ENCODE measurements at regions not wholly inside any gene's neighbourhood (a gene's known extent, or its start where the extent isn't known, plus 50 kb on each side); places are given as distances from the start of the nearest gene placed in this dataset.
A peak's percentile ranks its signal among the peaks of the same experiment; 100 is the strongest.

- DNase-seq: no peak
These were observed 242.8 kb upstream of the RBMS1 start for GRCh38 chr2:160736148-160737028.

- DNase-seq: no peak
These were observed 243.6 kb upstream of the RBMS1 start for GRCh38 chr2:160737247-160737646.

DNA sequence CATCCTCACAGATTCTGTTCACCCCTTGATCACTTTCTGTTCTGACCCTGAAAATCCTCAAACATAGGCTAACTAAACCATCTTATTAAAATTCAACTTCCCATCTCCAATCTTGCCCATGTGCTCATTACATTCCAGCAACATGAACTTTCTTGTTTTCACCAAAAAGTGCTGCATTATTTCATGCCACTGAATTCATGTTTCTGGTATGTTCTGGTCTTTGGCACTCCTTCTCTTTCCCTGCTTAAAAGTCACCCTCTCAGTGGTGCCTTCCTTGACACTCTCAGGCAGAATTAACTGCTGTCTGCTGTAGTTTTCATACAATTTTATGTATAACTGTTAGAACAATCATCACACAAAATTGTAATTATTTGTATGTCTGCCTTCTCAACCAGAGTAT lies 247.7 kb upstream of the RBMS1 start:
- no peak for DNase-seq

DNA sequence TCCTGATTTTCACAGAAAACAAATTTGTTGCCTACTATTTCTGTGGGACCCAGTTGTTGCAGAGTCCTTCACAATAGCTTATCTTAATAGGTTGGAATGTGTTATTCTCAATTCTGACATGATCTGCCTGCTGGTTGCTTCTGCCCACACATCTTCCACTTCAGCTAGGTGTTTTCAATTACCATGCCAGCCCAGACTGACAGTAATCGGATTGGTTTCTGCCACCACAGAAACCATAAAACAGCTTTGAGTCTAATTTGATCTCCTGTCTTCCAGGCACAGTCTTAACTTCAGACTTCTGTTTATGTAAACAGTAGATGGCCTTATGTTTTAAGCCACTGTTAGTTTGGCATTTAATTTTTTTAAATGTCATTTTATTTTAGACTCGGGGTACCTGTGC lies 248.2 kb upstream of the RBMS1 start:
- DNase-seq: no peak

DNA sequence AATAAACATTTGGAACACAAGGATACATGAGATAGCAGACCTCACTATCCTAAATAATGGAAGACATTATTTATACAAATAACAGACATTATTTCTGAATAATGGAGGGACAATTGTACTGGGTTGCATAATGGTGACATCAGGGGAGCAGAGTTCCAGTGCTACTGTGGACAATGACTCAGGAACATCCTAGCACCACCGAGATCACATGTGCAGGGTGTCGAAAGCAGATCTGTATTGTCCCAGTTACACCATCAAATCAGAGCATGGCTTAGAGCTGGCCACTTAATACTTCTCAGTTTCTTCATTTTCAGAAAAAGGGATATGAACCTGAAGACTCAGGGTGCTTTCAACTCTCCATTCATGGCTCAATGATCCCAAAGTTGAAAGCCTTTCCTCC lies 249.1 kb upstream of the RBMS1 start:
- no peak for DNase-seq

GRCh38 chr2:160747501-160748170 lies 254.0 kb upstream of the RBMS1 start:
- DNase-seq: peak; percentile 17

GRCh38 chr2:160751021-160751420 lies 257.4 kb upstream of the RBMS1 start:
- DNase-seq: no peak

DNA sequence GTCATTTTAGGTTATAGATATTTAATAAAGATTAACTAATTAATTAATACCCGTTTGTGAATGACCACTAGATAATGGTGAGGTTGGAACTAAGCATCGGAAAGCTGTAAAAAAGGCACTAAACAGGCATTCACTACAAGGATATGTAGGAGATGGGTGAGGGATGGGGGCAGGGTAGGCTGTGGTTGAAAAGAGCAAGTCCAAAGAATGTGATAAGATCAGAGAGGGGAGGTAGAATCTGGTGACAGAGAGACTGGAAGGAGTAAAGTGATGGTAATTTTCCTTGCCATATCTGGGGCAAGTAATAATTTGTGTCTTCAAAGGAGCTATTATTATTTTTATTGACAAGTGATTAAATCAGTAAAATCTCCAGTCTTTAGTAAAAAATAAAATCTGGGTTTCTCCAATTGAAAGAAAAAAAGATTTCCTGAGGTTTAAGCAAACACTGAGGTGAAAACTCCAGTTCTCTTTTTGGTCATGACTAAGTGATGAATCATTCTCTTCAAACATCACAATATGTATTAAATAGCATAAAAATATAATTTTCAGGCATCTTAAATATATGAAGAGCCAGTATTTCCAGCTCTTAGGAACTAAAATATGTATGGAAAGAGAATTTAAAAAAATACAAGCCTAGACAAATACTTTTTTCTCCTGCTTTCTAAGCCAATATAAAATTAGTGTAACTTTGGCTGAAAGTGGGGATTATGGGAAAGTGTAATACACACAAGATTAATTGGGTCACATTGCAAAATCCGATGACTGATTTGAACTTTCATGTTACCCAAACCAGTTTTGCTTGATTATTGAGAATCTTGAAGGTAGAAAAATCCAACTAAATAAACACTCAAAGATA lies 259.1 kb upstream of the RBMS1 start:
- DNase-seq: no peak

GRCh38 chr2:160753331-160753654 lies 259.7 kb upstream of the RBMS1 start:
- no peak for DNase-seq

DNA sequence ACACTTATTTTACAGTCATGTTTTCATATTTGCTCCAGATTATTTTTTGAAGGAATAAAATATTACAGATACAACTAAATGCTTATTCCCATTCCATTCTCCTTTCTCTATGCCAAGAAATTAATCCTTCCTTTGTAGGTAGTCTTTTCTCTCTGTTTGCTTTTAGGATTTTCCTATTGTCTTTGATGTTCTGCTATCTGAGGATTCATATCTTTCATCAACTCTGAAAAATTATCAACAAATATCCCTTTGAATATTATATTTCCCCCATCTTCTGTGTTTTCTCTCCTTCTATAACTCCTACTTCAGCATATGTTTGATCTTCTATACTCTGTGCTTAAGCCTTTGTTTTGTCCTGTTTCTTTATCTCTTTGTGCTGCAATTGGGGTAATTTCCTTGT lies 260.4 kb upstream of the RBMS1 start:
- no peak for DNase-seq

DNA sequence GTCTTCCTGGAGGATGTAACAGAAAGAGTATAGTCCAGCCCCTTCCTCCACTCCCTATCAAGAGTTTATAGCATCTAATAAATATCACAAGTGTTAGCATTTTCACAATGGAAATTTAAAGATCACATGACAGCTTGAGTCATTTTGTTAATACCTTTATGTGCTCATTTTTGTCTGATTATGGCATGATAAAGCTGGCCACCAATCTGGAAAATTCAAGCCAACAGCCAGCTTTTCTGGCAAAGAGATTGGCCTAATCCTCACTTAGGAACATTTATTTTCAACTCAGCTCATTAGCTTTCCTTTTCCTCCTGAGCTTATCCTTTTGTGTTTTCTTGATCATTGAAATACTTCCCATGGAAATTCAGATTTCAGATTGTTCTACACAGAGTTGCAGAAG lies 262.9 kb upstream of the RBMS1 start:
- no peak for DNase-seq

DNA sequence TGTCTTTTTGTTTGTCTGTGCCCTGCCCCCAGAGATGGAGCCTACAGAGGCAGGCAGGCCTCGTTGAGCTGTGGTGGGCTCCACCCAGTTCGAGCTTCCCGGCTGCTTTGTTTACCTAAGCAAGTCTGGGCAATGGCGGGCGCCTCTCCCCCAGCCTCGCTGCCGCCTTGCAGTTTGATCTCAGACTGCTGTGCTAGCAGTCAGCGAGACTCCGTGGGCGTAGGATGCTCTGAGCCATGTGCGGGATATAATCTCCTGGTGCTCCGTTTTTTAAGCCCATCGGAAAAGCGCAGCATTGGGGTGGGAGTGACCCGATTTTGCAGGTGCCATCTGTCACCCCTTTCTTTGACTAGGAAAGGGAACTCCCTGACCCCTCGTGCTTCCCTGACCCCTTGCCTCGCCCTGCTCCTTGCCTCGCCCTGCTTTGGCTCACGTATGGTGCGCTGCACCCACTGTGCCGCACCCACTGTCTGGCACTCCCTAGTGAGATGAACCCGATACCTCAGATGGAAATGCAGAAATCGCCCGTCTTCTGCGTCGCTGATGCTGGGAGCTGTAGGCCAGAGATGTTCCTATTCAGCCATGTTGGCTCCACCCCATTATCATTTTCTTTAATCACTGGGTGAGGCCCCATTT lies 269.0 kb upstream of the RBMS1 start:
- DNase-seq: peak; percentile 14

DNA sequence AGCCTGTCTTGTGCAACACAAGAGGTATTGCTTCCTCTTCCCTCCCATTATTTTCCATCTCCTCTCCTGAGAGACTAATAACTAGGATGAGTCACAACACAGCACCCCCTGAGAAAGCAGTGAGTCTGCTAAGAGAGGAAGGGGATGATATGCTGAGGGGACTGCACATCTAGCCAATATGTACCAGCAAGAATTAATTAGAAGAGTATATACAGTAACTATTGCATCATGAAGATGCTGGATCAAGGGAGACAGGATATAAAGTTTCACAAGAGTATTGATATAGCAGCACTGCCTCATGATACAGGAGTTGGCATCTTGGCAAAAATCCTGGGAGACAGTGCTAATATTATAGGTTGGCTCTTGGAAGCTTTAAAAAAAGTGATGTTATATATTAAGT lies 289.9 kb upstream of the RBMS1 start:
- DNase-seq: no peak

GRCh38 chr2:160784034-160784433 lies 290.4 kb upstream of the RBMS1 start:
- no peak for DNase-seq

DNA sequence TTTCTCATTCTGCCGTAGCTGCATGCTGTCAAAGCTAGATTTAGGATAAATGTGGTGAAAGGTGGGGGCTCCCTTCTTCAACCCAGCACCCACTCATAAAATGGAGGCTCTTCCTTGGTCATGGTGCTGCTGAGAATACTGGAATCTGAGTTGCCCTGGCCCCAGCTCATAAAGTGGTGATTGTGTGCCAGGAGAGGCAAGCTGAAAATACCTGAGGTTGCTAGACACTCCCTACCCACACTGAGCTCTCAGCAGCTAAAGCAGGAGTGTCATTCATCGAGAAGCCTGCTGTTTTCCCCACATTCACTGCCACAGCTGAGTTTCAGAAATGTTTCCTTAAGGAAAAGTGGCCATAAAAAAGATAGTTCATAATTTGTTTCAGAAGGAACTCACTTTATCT lies 297.1 kb upstream of the RBMS1 start:
- DNase-seq: no peak

DNA sequence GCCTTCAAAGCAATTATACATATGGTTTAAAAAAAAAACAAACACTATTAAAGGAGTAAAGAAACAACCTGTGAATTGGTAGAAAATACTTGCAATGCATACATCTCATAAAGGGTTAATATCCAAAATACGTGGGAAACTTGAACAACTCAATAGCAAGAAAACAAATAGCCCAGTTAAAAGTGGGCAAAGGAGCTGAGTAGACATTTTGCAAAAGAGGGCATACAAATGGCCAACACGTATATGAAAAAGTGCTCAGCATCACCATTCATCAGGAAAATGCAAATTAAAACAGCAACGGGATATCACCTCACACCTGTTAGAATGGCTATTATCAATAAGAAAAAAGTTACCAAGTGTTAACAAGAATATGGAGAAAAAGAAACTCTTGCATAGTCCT lies 298.3 kb upstream of the RBMS1 start:
- no peak for DNase-seq

GRCh38 chr2:160792837-160793236 lies 299.2 kb upstream of the RBMS1 start:
- no peak for DNase-seq

DNA sequence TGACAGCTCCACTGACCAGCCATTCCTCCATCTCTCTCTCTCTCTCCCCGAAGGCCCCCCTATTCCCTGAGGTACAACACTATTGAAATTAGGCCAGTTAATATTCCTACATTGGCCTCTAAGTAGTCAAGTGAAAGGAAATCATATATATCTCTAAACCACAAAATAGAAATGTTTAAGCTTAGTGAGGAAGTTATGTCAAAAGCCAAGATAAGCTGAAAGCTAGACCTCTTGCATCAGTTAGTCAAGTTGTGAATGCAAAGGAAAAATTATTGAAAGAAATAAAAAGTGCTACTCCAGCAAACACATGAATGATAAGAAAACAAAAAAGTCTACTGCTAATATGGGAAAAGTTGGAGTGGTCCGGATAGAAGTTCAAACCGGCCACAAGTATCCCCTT lies 301.3 kb upstream of the RBMS1 start:
- DNase-seq: no peak

GRCh38 chr2:160803881-160804280 lies 310.3 kb upstream of the RBMS1 start:
- DNase-seq: no peak

- DNase-seq: no peak
These were observed 316.8 kb upstream of the RBMS1 start for GRCh38 chr2:160810406-160810805.

DNA sequence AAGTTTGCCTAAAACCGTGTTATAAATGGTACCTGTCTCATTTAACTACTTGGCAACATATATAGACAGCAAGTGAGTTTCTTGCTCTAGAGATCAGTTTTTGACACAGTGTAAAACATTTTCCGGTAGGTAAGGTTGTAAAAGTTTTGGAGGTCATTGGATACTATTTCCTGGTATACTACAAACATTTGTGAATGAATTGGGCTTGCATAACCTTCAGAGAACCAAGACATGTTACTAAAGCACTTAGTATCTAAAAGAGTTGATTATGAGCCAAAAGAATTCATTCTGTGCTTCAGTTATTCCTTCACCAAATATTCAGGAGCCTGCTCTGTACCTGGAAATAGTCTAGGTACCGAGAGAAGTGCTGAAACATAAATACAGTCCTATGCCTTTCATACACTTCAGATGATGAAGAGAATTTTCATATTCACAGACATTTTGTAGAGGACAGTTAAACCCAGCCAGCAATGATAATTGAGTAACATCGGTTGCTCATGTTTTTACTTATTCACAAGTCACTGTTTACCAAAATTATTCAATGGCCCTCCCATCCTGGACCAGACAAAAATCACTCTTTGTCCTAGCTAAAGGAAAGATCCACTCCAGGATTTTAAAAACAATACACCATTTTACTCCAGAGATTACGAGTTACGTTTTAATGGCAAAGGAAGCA lies 319.4 kb upstream of the RBMS1 start:
- no peak for DNase-seq

- DNase-seq: no peak
These were observed 319.9 kb upstream of the RBMS1 start for GRCh38 chr2:160813506-160813858.
